Uterus (tissue), 2 donors: ENCODE measurements at regions not wholly inside any gene's neighbourhood (a gene's known extent, or its start where the extent isn't known, plus 50 kb on each side); places are given as distances from the start of the nearest gene placed in this dataset.

Source experiments
- POLR2A ChIP-seq, 2 donors: fragments of 450-650 bp; IDR thresholded peaks; one replicate each; pipeline ENCODE4 v1.6.1; 2016; ENCODE audit warnings: antibody characterized with exemption in 2 of 2, mild to moderate bottlenecking in 1 of 2, moderate library complexity in 1 of 2
- TF ChIP-seq, protein P1 (sequence below), 4 experiments: fragments of 200-600 bp in 2 of 4; fragments of 450-650 bp in 2 of 4; sonication (generic) in 2 of 4; IDR thresholded peaks; one replicate each; pipeline ENCODE4 v1.5.1; 2016 to 2019; ENCODE audit warnings: antibody characterized with exemption in 4 of 4, mild to moderate bottlenecking in 2 of 4, moderate library complexity in 1 of 4

GRCh38 chr7:155920068-155920461 is 107.8 kb upstream of the SHH start:
- TF ChIP-seq, protein P1, sequence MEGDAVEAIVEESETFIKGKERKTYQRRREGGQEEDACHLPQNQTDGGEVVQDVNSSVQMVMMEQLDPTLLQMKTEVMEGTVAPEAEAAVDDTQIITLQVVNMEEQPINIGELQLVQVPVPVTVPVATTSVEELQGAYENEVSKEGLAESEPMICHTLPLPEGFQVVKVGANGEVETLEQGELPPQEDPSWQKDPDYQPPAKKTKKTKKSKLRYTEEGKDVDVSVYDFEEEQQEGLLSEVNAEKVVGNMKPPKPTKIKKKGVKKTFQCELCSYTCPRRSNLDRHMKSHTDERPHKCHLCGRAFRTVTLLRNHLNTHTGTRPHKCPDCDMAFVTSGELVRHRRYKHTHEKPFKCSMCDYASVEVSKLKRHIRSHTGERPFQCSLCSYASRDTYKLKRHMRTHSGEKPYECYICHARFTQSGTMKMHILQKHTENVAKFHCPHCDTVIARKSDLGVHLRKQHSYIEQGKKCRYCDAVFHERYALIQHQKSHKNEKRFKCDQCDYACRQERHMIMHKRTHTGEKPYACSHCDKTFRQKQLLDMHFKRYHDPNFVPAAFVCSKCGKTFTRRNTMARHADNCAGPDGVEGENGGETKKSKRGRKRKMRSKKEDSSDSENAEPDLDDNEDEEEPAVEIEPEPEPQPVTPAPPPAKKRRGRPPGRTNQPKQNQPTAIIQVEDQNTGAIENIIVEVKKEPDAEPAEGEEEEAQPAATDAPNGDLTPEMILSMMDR (IDR thresholded peaks at IDR 0.05), result no peak
- TF ChIP-seq POLR2A (IDR thresholded peaks at IDR 0.05), result no peak
